CD14-positive monocyte (primary cell): ENCODE measurements at regions not wholly inside any gene's neighbourhood (a gene's known extent, or its start where the extent isn't known, plus 50 kb on each side); places are given as distances from the start of the nearest gene placed in this dataset.

Source experiments
- DNase-seq, 3 donors: peaks; one replicate each; pipeline ENCODE4 v3.0.0-alpha.2; 2011 to 2022
- H2AFZ ChIP-seq: 2 replicates; pipeline ENCODE4 v1.6.0; 2012; ENCODE audit warnings: mild to moderate bottlenecking, low read depth, low read length, inconsistent platforms; ENCODE audit not compliant: insufficient read depth, poor library complexity, severe bottlenecking
- H3K27ac ChIP-seq, 2 donors: 1 replicate in 1 of 2; 2 replicates in 1 of 2; pipeline ENCODE4 v1.5.1; 2012 to 2013; ENCODE audit warnings: low read length in 2 of 2, control low read depth in 1 of 2, inconsistent platforms in 1 of 2, low read depth in 1 of 2, mild to moderate bottlenecking in 1 of 2
- H3K27me3 ChIP-seq, 2 donors: one replicate each; pipeline versions ENCODE4 v1.6.0 to v1.6.1; 2011 to 2013; ENCODE audit warnings: low read length in 2 of 2; ENCODE audit not compliant: control insufficient read depth in 2 of 2, insufficient read depth in 2 of 2
- H3K36me3 ChIP-seq, 2 donors: replicated peaks in 1 of 2; 1 replicate in 1 of 2; 2 replicates in 1 of 2; pipeline versions ENCODE4 v1.5.1 to v1.6.1; 2012 to 2013; ENCODE audit warnings: low read length in 2 of 2, control low read depth in 1 of 2, inconsistent platforms in 1 of 2, mild to moderate bottlenecking in 1 of 2; ENCODE audit not compliant: insufficient read depth in 2 of 2, control insufficient read depth in 1 of 2
- H3K4me1 ChIP-seq, 2 donors: 1 replicate in 1 of 2; 2 replicates in 1 of 2; pipeline versions ENCODE4 v1.5.1 to v1.6.1; 2012 to 2013; ENCODE audit warnings: low read length in 2 of 2, control low read depth in 1 of 2, inconsistent platforms in 1 of 2, mild to moderate bottlenecking in 1 of 2, moderate library complexity in 1 of 2; ENCODE audit not compliant: insufficient read depth in 2 of 2, control insufficient read depth in 1 of 2
- H3K4me2 ChIP-seq: replicated peaks from 2 replicates; pipeline ENCODE3; 2012; ENCODE audit warnings: low read length, moderate library complexity, mild to moderate bottlenecking; ENCODE audit not compliant: poor library complexity, severe bottlenecking; ENCODE audit errors: extremely low read depth
- H3K4me3 ChIP-seq, 3 experiments: fragments of 200-600 bp in 1 of 3; sonication (generic) in 1 of 3; replicated peaks in 1 of 3; 1 replicate in 2 of 3; 2 replicates in 1 of 3; pipeline ENCODE4 v1.5.1; 2011 to 2013; ENCODE audit warnings: low read length in 3 of 3, mild to moderate bottlenecking in 3 of 3, control low read depth in 2 of 3, low read depth in 2 of 3, inconsistent platforms in 1 of 3, moderate library complexity in 1 of 3
- H3K79me2 ChIP-seq: 2 replicates; pipeline ENCODE4 v1.6.0; 2012; ENCODE audit warnings: mild to moderate bottlenecking, control low read depth, inconsistent platforms, low read length, moderate library complexity; ENCODE audit not compliant: insufficient read depth
- H3K9ac ChIP-seq: 2 replicates; pipeline ENCODE4 v1.6.0; 2017; ENCODE audit warnings: low read length, mild to moderate bottlenecking; ENCODE audit not compliant: insufficient read depth, poor library complexity, severe bottlenecking
- H3K9me3 ChIP-seq, 2 donors: replicated peaks in 1 of 2; 1 replicate in 1 of 2; 2 replicates in 1 of 2; pipeline versions ENCODE4 v1.5.1 to v1.6.1; 2012 to 2013; ENCODE audit warnings: low read length in 2 of 2, control low read depth in 1 of 2; ENCODE audit not compliant: control insufficient read depth in 1 of 2, insufficient read depth in 1 of 2
- H4K20me1 ChIP-seq: 2 replicates; pipeline ENCODE4 v1.6.0; 2012; ENCODE audit warnings: mild to moderate bottlenecking, low read length, control low read depth, moderate library complexity; ENCODE audit not compliant: insufficient read depth
- H3K27ac Mint-ChIP-seq, 7 donors: one replicate each; pipeline ENCODE4 v1.8.0; 2020; ENCODE audit warnings: mild to moderate bottlenecking in 7 of 7, mixed read lengths in 7 of 7, moderate library complexity in 6 of 7, inconsistent platforms in 2 of 7
- H3K27me3 Mint-ChIP-seq, 3 donors: one replicate each; pipeline ENCODE4 v1.8.0; 2021 to 2022; ENCODE audit warnings: low read depth in 3 of 3, mild to moderate bottlenecking in 3 of 3, mixed read lengths in 3 of 3, moderate library complexity in 3 of 3, inconsistent platforms in 1 of 3
- H3K36me3 Mint-ChIP-seq, 2 donors: one replicate each; pipeline ENCODE4 v1.8.0; 2020; ENCODE audit warnings: mixed read lengths in 2 of 2, inconsistent platforms in 1 of 2, mild to moderate bottlenecking in 1 of 2
- H3K4me1 Mint-ChIP-seq: one replicate; pipeline ENCODE4 v1.8.0; 2020; ENCODE audit warnings: mild to moderate bottlenecking, mixed read lengths
- H3K4me3 Mint-ChIP-seq, 2 donors: one replicate each; pipeline ENCODE4 v1.8.0; 2020; ENCODE audit warnings: mild to moderate bottlenecking in 2 of 2, mixed read lengths in 2 of 2, moderate library complexity in 1 of 2
- H3K9me3 Mint-ChIP-seq, 7 donors: one replicate each; pipeline ENCODE4 v1.8.0; 2020 to 2022; ENCODE audit warnings: mixed read lengths in 7 of 7, mild to moderate bottlenecking in 6 of 7, moderate library complexity in 6 of 7, inconsistent platforms in 2 of 7
- WGBS: methylation state at CpG from one replicate; pipeline ENCODE4 v1.1.5; 2013; ENCODE audit warnings: missing lambda C conversion rate; ENCODE audit not compliant: insufficient coverage; 5-methylcytosine and 5-hydroxymethylcytosine counted together
- intact Hi-C, 2 donors: fragments of 100-400 bp; cut with micrococcal nuclease; formaldehyde crosslinking; loops; one replicate each; pipeline versions ENCODE4 v1.15.0 to v1.15.1; 2023
- TF ChIP-seq, protein P1 (sequence below): fragments of 200-600 bp; IDR thresholded peaks from one replicate; pipeline ENCODE4 v1.8.0; 2022; ENCODE audit warnings: antibody characterized with exemption, mild to moderate bottlenecking

DNA sequence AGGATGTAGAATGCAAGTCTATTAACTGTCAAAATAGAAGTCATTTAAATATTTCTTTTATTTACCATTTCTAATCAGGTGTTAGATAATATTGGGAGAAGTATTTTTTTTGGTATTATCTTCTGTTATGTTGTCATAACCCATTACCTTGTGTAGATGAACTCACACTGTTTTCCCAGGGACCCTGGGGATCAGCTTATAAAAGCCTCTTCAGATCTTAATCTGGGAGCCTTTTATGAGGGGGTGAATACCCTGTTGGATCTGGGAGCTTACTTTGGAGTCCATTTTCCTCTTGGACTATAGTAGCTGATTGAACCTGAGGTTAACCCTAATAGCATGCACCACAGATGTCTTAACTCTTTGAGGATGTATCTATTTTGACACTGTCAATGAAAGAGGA lies 176.3 kb upstream of the ATP2B1 start:
- H3K9me3 Mint-ChIP-seq = peaks cover 0 to 2% (median 0%) of the 10 kb centered on the region in 7 donors
- H3K4me1 Mint-ChIP-seq = peaks cover 20% of the 10 kb centered on the region
- no peaks in the 10 kb centered on the region for H3K27me3 Mint-ChIP-seq
- Histone ChIP-seq H3K4me1 (peaks cover 16 to 21% of the 10 kb centered on the region in 2 donors), H3K4me2 (no peak overlapping the region), H3K4me3 (no peak overlapping the region), H3K9ac (no peak overlapping the region), H3K27ac (no peak overlapping the region), H4K20me1 (no peaks in the 10 kb centered on the region), H3K79me2 (no peaks in the 10 kb centered on the region), H3K27me3 (no peaks in the 10 kb centered on the region), H2AFZ (no peak overlapping the region), H3K36me3 (no peaks in the 10 kb centered on the region), H3K9me3 (no peaks in the 10 kb centered on the region)
- H3K27ac Mint-ChIP-seq = no peak overlapping the region
- H3K36me3 Mint-ChIP-seq = no peaks in the 10 kb centered on the region
- TF ChIP-seq, protein P1, sequence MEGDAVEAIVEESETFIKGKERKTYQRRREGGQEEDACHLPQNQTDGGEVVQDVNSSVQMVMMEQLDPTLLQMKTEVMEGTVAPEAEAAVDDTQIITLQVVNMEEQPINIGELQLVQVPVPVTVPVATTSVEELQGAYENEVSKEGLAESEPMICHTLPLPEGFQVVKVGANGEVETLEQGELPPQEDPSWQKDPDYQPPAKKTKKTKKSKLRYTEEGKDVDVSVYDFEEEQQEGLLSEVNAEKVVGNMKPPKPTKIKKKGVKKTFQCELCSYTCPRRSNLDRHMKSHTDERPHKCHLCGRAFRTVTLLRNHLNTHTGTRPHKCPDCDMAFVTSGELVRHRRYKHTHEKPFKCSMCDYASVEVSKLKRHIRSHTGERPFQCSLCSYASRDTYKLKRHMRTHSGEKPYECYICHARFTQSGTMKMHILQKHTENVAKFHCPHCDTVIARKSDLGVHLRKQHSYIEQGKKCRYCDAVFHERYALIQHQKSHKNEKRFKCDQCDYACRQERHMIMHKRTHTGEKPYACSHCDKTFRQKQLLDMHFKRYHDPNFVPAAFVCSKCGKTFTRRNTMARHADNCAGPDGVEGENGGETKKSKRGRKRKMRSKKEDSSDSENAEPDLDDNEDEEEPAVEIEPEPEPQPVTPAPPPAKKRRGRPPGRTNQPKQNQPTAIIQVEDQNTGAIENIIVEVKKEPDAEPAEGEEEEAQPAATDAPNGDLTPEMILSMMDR = no peak
- no peak overlapping the region for H3K4me3 Mint-ChIP-seq
- intact Hi-C loops = no loop called here
- no peak for DNase-seq

DNA sequence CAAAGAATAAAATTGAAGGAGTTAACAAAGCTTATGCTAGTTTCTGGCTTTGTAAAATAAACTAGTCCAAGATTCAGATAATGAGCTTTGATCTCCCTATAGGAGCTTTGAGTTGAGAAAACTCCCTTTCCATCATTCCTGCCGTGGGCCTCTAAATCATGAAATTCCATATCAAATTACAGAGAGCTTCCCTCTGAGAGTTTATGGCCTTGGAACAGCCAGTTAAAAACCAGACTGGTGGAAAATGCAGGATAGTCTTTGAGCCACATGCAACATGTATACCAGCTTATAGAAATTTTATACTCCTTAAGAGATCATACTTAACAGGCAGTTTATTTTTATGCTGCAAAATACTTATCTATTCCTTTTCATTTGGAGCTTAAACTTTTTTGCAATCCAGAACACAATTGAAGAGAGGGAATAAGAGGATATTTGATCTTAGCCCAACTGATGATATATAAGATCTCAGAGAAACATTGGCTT lies 175.8 kb upstream of the ATP2B1 start:
- Histone ChIP-seq H3K4me3 (no peak overlapping the region), H3K27ac (no peak overlapping the region), H4K20me1 (no peaks in the 10 kb centered on the region), H3K4me2 (no peak overlapping the region), H3K79me2 (no peaks in the 10 kb centered on the region), H3K9ac (no peak overlapping the region), H3K36me3 (no peaks in the 10 kb centered on the region), H2AFZ (no peak overlapping the region), H3K9me3 (no peaks in the 10 kb centered on the region), H3K27me3 (no peaks in the 10 kb centered on the region), H3K4me1 (peaks cover 16 to 26% of the 10 kb centered on the region in 2 donors)
- TF ChIP-seq, protein P1 = no peak
- H3K4me1 Mint-ChIP-seq = peaks cover 23% of the 10 kb centered on the region
- no CpG with 5 or more reads among the region's 1 CpG for WGBS
- peaks cover 0 to 2% (median 0%) of the 10 kb centered on the region in 7 donors for H3K9me3 Mint-ChIP-seq
- H3K27ac Mint-ChIP-seq = no peak overlapping the region
- no peak for DNase-seq
- no peak overlapping the region for H3K4me3 Mint-ChIP-seq
- no peaks in the 10 kb centered on the region for H3K36me3 Mint-ChIP-seq
- no peaks in the 10 kb centered on the region for H3K27me3 Mint-ChIP-seq
- intact Hi-C loops = no loop called here
